GM18907 (cell line): ENCODE measurements at regions not wholly inside any gene's neighbourhood (a gene's known extent, or its start where the extent isn't known, plus 50 kb on each side); places are given as distances from the start of the nearest gene placed in this dataset.
"Not testable (repeated sequence)": the region's sequence is repeated elsewhere in the genome, so short reads cannot be mapped to it uniquely, and the experiment has no call there.

Source experiments
- ATAC-seq: cut with Tn5 transposase; IDR thresholded peaks from one replicate; pipeline ENCODE4 v1.9.1; 2021; ENCODE audit warnings: mild to moderate bottlenecking, moderate library complexity; ENCODE audit not compliant: unreplicated experiment

- ATAC-seq: no peak
Observed at GRCh38 chr15:30830961-30831360, 72.8 kb upstream of the FAN1 start.

DNA sequence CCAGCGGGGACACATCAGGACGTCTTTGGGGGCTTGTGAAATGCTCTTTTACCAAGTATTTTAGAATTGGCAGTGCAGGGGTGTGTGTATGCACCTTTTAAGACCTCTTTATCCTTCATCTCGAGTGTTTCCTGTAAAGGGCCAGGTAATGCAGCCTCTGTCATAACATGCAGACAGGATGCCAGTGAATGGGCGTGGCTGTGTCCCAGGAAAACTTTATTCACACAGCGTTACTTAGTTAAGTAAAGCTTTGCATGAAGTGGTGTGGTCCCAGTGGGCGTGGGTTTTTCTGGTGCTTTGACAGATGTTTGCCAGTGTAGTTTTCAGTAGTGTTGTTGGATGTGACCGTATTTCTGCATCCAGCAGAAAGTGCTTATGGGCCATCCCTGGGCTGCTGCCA is 70.3 kb upstream of the FAN1 start:
- ATAC-seq: not testable (repeated sequence)

- ATAC-seq: not testable (repeated sequence)
Observed at GRCh38 chr15:30841639-30842038, 62.1 kb upstream of the FAN1 start.

- peak; percentile 85 for ATAC-seq
Observed at GRCh38 chr15:30842798-30843472, 60.8 kb upstream of the FAN1 start.

- not testable (repeated sequence) for ATAC-seq
Observed at GRCh38 chr15:30845536-30845935, 58.2 kb upstream of the FAN1 start.
